ENCODE measurements at regions not wholly inside any gene's neighbourhood (a gene's known extent, or its start where the extent isn't known, plus 50 kb on each side); places are given as distances from the start of the nearest gene placed in this dataset.

DNA sequence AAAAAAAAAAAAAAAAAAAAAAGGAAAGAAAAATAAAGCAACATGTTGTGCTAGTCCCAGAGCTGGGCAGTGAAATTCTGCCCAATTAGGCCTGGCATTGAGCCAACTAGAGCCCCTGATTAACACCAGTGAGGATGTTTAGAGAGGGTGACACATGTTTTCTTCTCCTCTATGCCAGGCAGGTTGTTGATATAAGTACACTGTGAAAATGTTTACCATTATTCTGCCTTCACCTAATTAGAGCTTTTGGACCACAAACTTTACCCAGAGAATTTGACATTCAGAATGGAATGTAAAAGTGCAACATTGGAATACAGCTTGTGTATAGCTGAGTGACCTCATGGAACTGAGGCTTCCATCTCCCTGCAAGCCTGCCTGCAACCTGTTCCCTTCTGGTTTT, 62.0 kb upstream of the EPCAM start:
- H3K27ac ChIP-seq (ENCODE audit: control insufficient read depth, insufficient read depth, low read length) = no peak overlapping the region
- H4K20me1 ChIP-seq (ENCODE audit: control insufficient read depth, extremely low read depth, insufficient read depth, low read length) = no peaks in the 10 kb centered on the region
- no peak overlapping the region for H3K9ac ChIP-seq (ENCODE audit: control insufficient read depth, extremely low read depth, insufficient read depth, low read length)
- H3K9me3 ChIP-seq (ENCODE audit: control insufficient read depth, low read depth, low read length) = no peaks in the 10 kb centered on the region
- no peaks in the 10 kb centered on the region for H3K27me3 ChIP-seq (ENCODE audit: control insufficient read depth, extremely low read depth, insufficient read depth, low read length)
- no peaks in the 10 kb centered on the region for H3K9me1 ChIP-seq (ENCODE audit: control insufficient read depth, extremely low read depth, insufficient read depth, low read length)
- dilution Hi-C loops (cut with MboI; ENCODE audit: extremely low pct_ligation_motif_present, low sequenced_read_pairs) = no loop called here
- FAIRE-seq (no peak), DNase-seq (ENCODE audit: low read depth, low spot score) (no peak)
- H3K79me2 ChIP-seq (ENCODE audit: control insufficient read depth, insufficient read depth, low read length) = no peaks in the 10 kb centered on the region
- H2AFZ ChIP-seq (ENCODE audit: control insufficient read depth, low read length) = no peak overlapping the region
- no peak overlapping the region for H3K4me2 ChIP-seq (ENCODE audit: control insufficient read depth, extremely low read depth, insufficient read depth, low read depth, low read length)
- no peaks in the 10 kb centered on the region for H3K4me1 ChIP-seq (ENCODE audit: control insufficient read depth, extremely low read depth, insufficient read depth, low read length)
- TF ChIP-seq, protein P1, sequence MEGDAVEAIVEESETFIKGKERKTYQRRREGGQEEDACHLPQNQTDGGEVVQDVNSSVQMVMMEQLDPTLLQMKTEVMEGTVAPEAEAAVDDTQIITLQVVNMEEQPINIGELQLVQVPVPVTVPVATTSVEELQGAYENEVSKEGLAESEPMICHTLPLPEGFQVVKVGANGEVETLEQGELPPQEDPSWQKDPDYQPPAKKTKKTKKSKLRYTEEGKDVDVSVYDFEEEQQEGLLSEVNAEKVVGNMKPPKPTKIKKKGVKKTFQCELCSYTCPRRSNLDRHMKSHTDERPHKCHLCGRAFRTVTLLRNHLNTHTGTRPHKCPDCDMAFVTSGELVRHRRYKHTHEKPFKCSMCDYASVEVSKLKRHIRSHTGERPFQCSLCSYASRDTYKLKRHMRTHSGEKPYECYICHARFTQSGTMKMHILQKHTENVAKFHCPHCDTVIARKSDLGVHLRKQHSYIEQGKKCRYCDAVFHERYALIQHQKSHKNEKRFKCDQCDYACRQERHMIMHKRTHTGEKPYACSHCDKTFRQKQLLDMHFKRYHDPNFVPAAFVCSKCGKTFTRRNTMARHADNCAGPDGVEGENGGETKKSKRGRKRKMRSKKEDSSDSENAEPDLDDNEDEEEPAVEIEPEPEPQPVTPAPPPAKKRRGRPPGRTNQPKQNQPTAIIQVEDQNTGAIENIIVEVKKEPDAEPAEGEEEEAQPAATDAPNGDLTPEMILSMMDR (optimal IDR thresholded peaks at IDR 0.05 in 1 of 3, IDR thresholded peaks at IDR 0.05 in 1 of 3, conservative IDR thresholded peaks at IDR 0.05 in 1 of 3; ENCODE audit: extremely low read depth in 1 of 3, insufficient read depth in 2 of 3, low read length in 3 of 3) = no peak
- no peak for TF ChIP-seq EZH2 (IDR thresholded peaks at IDR 0.05; ENCODE audit: low read length)
- no peaks in the 10 kb centered on the region for H3K36me3 ChIP-seq (ENCODE audit: control insufficient read depth in 2 of 2, extremely low read depth in 1 of 2, insufficient read depth in 2 of 2, low read length in 2 of 2)
- H3K4me3 ChIP-seq (ENCODE audit: control insufficient read depth in 2 of 3, extremely low read depth in 1 of 3, insufficient read depth in 2 of 3, low read depth in 1 of 3, low read length in 3 of 3) = no peak overlapping the region

DNA sequence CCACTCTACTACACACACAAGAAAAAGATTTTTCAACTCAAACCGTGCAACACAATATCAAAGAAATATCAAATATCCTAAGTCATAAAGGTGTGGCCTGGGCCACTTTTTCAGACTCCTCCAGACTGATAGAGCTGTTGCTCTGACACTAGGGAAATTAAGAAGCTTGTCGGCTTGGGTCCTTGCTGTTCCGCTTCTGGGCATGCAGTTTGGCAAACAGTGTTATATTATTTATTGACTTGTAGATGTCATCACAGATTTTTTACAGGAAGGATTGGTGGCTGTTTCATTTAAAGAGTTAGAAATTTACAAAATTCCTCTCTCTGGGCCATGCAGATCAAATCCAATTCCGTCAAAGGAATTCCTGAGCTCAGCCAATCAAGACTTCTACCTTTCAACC, 64.5 kb upstream of the EPCAM start:
- no peak overlapping the region for H3K4me2 ChIP-seq (ENCODE audit: control insufficient read depth, extremely low read depth, insufficient read depth, low read depth, low read length)
- H3K9me1 ChIP-seq (ENCODE audit: control insufficient read depth, extremely low read depth, insufficient read depth, low read length) = no peaks in the 10 kb centered on the region
- FAIRE-seq = no peak
- TF ChIP-seq, protein P1 (optimal IDR thresholded peaks at IDR 0.05 in 1 of 3, IDR thresholded peaks at IDR 0.05 in 1 of 3, conservative IDR thresholded peaks at IDR 0.05 in 1 of 3; ENCODE audit: extremely low read depth in 1 of 3, insufficient read depth in 2 of 3, low read length in 3 of 3) = no peak
- no peak for TF ChIP-seq EZH2 (IDR thresholded peaks at IDR 0.05; ENCODE audit: low read length)
- H4K20me1 ChIP-seq (ENCODE audit: control insufficient read depth, extremely low read depth, insufficient read depth, low read length) = no peaks in the 10 kb centered on the region
- H3K9me3 ChIP-seq (ENCODE audit: control insufficient read depth, low read depth, low read length) = no peaks in the 10 kb centered on the region
- H3K4me1 ChIP-seq (ENCODE audit: control insufficient read depth, extremely low read depth, insufficient read depth, low read length) = no peaks in the 10 kb centered on the region
- no peaks in the 10 kb centered on the region for H3K36me3 ChIP-seq (ENCODE audit: control insufficient read depth in 2 of 2, extremely low read depth in 1 of 2, insufficient read depth in 2 of 2, low read length in 2 of 2)
- H2AFZ ChIP-seq (ENCODE audit: control insufficient read depth, low read length) = no peak overlapping the region
- H3K9ac ChIP-seq (ENCODE audit: control insufficient read depth, extremely low read depth, insufficient read depth, low read length) = no peak overlapping the region
- dilution Hi-C loops (cut with MboI; ENCODE audit: extremely low pct_ligation_motif_present, low sequenced_read_pairs) = no loop called here
- H3K27ac ChIP-seq (ENCODE audit: control insufficient read depth, insufficient read depth, low read length) = no peak overlapping the region
- H3K79me2 ChIP-seq (ENCODE audit: control insufficient read depth, insufficient read depth, low read length) = no peaks in the 10 kb centered on the region
- H3K27me3 ChIP-seq (ENCODE audit: control insufficient read depth, extremely low read depth, insufficient read depth, low read length) = peaks cover 10% of the 10 kb centered on the region
- no peak for DNase-seq (ENCODE audit: low read depth, low spot score)
- H3K4me3 ChIP-seq (ENCODE audit: control insufficient read depth in 2 of 3, extremely low read depth in 1 of 3, insufficient read depth in 2 of 3, low read depth in 1 of 3, low read length in 3 of 3) = no peak overlapping the region
